ENCODE measurements at regions not wholly inside any gene's neighbourhood (a gene's known extent, or its start where the extent isn't known, plus 50 kb on each side); places are given as distances from the start of the nearest gene placed in this dataset.

- H3K36me3 Mint-ChIP-seq, result no peaks in the 10 kb centered on the region
- DNase-seq (no peak), ATAC-seq (replicated peaks) (no peak)
- no peaks in the 10 kb centered on the region for H3K4me1 Mint-ChIP-seq
- peaks cover 10 to 11% of the 10 kb centered on the region in 2 donors for H3K27me3 Mint-ChIP-seq
- H3K4me3 Mint-ChIP-seq, result no peak overlapping the region
- H3K9me3 Mint-ChIP-seq, result peaks cover 14% of the 10 kb centered on the region in 2 donors
- H3K27ac Mint-ChIP-seq, result no peak overlapping the region
Observed at GRCh38 chr11:112637076-112637475, 324.1 kb upstream of the NCAM1 start.

- H3K4me3 Mint-ChIP-seq, result no peak overlapping the region
- no peaks in the 10 kb centered on the region for H3K36me3 Mint-ChIP-seq
- ATAC-seq (replicated peaks) (no peak), DNase-seq (no peak)
- H3K27me3 Mint-ChIP-seq, result peaks cover 10 to 11% of the 10 kb centered on the region in 2 donors
- H3K9me3 Mint-ChIP-seq, result peaks cover 16 to 19% of the 10 kb centered on the region in 2 donors
- H3K4me1 Mint-ChIP-seq, result no peaks in the 10 kb centered on the region
- H3K27ac Mint-ChIP-seq, result no peak overlapping the region
Observed at GRCh38 chr11:112637876-112638275, 323.3 kb upstream of the NCAM1 start.

- no peak overlapping the region for H3K27ac Mint-ChIP-seq
- peaks cover 17 to 23% of the 10 kb centered on the region in 2 donors for H3K9me3 Mint-ChIP-seq
- no peak for DNase-seq
- no peak overlapping the region for H3K4me3 Mint-ChIP-seq
- no peaks in the 10 kb centered on the region for H3K4me1 Mint-ChIP-seq
- no peak for ATAC-seq (replicated peaks)
- H3K27me3 Mint-ChIP-seq, result peaks cover 6 to 11% of the 10 kb centered on the region in 2 donors
- H3K36me3 Mint-ChIP-seq, result no peaks in the 10 kb centered on the region
Observed at GRCh38 chr11:112639469-112639868, 321.8 kb upstream of the NCAM1 start.

- Mint-ChIP-seq H3K9me3 (peaks cover 13 to 23% of the 10 kb centered on the region in 2 donors), H3K36me3 (no peaks in the 10 kb centered on the region), H3K27me3 (no peaks in the 10 kb centered on the region), H3K27ac (no peak overlapping the region), H3K4me3 (no peak overlapping the region), H3K4me1 (no peaks in the 10 kb centered on the region)
- ATAC-seq (replicated peaks), result no peak
- DNase-seq, result no peak
Observed at GRCh38 chr11:112643416-112643815, 317.8 kb upstream of the NCAM1 start.

GRCh38 chr11:112644410-112645131 is 316.6 kb upstream of the NCAM1 start:
- Mint-ChIP-seq H3K36me3 (no peaks in the 10 kb centered on the region), H3K4me3 (no peak overlapping the region), H3K27ac (no peak overlapping the region), H3K9me3 (peaks cover 11 to 23% of the 10 kb centered on the region in 2 donors), H3K4me1 (no peaks in the 10 kb centered on the region), H3K27me3 (no peaks in the 10 kb centered on the region)
- DNase-seq (no peak), ATAC-seq (replicated peaks) (peak in 1 of 2 donors; percentile 53)

- Mint-ChIP-seq H3K36me3 (no peaks in the 10 kb centered on the region), H3K4me3 (no peak overlapping the region), H3K4me1 (no peaks in the 10 kb centered on the region), H3K9me3 (no peaks in the 10 kb centered on the region), H3K27ac (no peak overlapping the region), H3K27me3 (no peaks in the 10 kb centered on the region)
- ATAC-seq (replicated peaks) (no peak), DNase-seq (no peak)
Observed at GRCh38 chr11:112649856-112650255, 311.4 kb upstream of the NCAM1 start.

- no peaks in the 10 kb centered on the region for H3K36me3 Mint-ChIP-seq
- no peaks in the 10 kb centered on the region for H3K9me3 Mint-ChIP-seq
- no peak for DNase-seq
- H3K27ac Mint-ChIP-seq, result no peak overlapping the region
- no peak for ATAC-seq (replicated peaks)
- H3K4me3 Mint-ChIP-seq, result no peak overlapping the region
- H3K4me1 Mint-ChIP-seq, result no peaks in the 10 kb centered on the region
- H3K27me3 Mint-ChIP-seq, result no peaks in the 10 kb centered on the region
Observed at GRCh38 chr11:112650527-112650926, 310.7 kb upstream of the NCAM1 start.

GRCh38 chr11:112651386-112651785 is 309.8 kb upstream of the NCAM1 start:
- Mint-ChIP-seq H3K4me3 (no peak overlapping the region), H3K4me1 (no peaks in the 10 kb centered on the region), H3K27me3 (peaks cover 0 to 5% of the 10 kb centered on the region in 2 donors), H3K9me3 (peaks cover 0 to under 1% of the 10 kb centered on the region in 2 donors), H3K27ac (no peak overlapping the region), H3K36me3 (no peaks in the 10 kb centered on the region)
- no peak for ATAC-seq (replicated peaks)
- no peak for DNase-seq

GRCh38 chr11:112652786-112653390 is 308.3 kb upstream of the NCAM1 start:
- DNase-seq (no peak), ATAC-seq (replicated peaks) (no peak)
- H3K4me3 Mint-ChIP-seq, result no peak overlapping the region
- no peaks in the 10 kb centered on the region for H3K4me1 Mint-ChIP-seq
- H3K27ac Mint-ChIP-seq, result no peak overlapping the region
- peaks cover 0 to 6% of the 10 kb centered on the region in 2 donors for H3K27me3 Mint-ChIP-seq
- H3K9me3 Mint-ChIP-seq, result peaks cover 0 to 2% of the 10 kb centered on the region in 2 donors
- no peaks in the 10 kb centered on the region for H3K36me3 Mint-ChIP-seq

GRCh38 chr11:112655371-112655770 is 305.8 kb upstream of the NCAM1 start:
- Mint-ChIP-seq H3K27me3 (peaks cover 0 to 6% of the 10 kb centered on the region in 2 donors), H3K4me3 (no peak overlapping the region), H3K36me3 (no peaks in the 10 kb centered on the region), H3K27ac (no peak overlapping the region), H3K9me3 (peaks cover 0 to 2% of the 10 kb centered on the region in 2 donors), H3K4me1 (no peaks in the 10 kb centered on the region)
- DNase-seq (no peak), ATAC-seq (replicated peaks) (no peak)

GRCh38 chr11:112656772-112657428 is 304.3 kb upstream of the NCAM1 start:
- Mint-ChIP-seq H3K36me3 (no peaks in the 10 kb centered on the region), H3K27ac (no peak overlapping the region), H3K9me3 (peaks cover 0 to 2% of the 10 kb centered on the region in 2 donors)

GRCh38 chr11:112658431-112658878 is 302.8 kb upstream of the NCAM1 start:
- ATAC-seq (replicated peaks) (no peak), DNase-seq (no peak)
- H3K4me1 Mint-ChIP-seq, result no peaks in the 10 kb centered on the region
- H3K36me3 Mint-ChIP-seq, result no peaks in the 10 kb centered on the region
- no peak overlapping the region for H3K27ac Mint-ChIP-seq
- peaks cover 0 to 6% of the 10 kb centered on the region in 2 donors for H3K27me3 Mint-ChIP-seq
- no peak overlapping the region for H3K4me3 Mint-ChIP-seq
- peaks cover 0 to 2% of the 10 kb centered on the region in 2 donors for H3K9me3 Mint-ChIP-seq

More at GRCh38 chr11:112656772-112657428, 304.3 kb upstream of the NCAM1 start:
- peaks cover 0 to 6% of the 10 kb centered on the region in 2 donors for H3K27me3 Mint-ChIP-seq
- DNase-seq (no peak), ATAC-seq (replicated peaks) (no peak)
- H3K4me3 Mint-ChIP-seq, result no peak overlapping the region
- no peaks in the 10 kb centered on the region for H3K4me1 Mint-ChIP-seq

GRCh38 chr11:112661146-112661545 is 300.1 kb upstream of the NCAM1 start:
- DNase-seq (no peak), ATAC-seq (replicated peaks) (no peak)
- Mint-ChIP-seq H3K4me3 (no peak overlapping the region), H3K36me3 (no peaks in the 10 kb centered on the region), H3K4me1 (no peaks in the 10 kb centered on the region), H3K27ac (no peak overlapping the region), H3K9me3 (peaks cover 0 to 2% of the 10 kb centered on the region in 2 donors), H3K27me3 (peaks cover 0 to 4% of the 10 kb centered on the region in 2 donors)

GRCh38 chr11:112661571-112661970 is 299.6 kb upstream of the NCAM1 start:
- Mint-ChIP-seq H3K9me3 (peaks cover 0 to under 1% of the 10 kb centered on the region in 2 donors), H3K27me3 (no peaks in the 10 kb centered on the region)

More at GRCh38 chr11:112661571-112661970, 299.6 kb upstream of the NCAM1 start:
- H3K4me3 Mint-ChIP-seq, result no peak overlapping the region
- DNase-seq (no peak), ATAC-seq (replicated peaks) (no peak)
- H3K27ac Mint-ChIP-seq, result no peak overlapping the region
- no peaks in the 10 kb centered on the region for H3K4me1 Mint-ChIP-seq
- H3K36me3 Mint-ChIP-seq, result no peaks in the 10 kb centered on the region
